Stimulated activated CD4-positive, alpha-beta T cell treated with anti-CD3 and anti-CD28 coated beads, Interleukin-4, amount 100 ng/mL, for 1 hour (primary cell): ENCODE measurements at regions not wholly inside any gene's neighbourhood (a gene's known extent, or its start where the extent isn't known, plus 50 kb on each side); places are given as distances from the start of the nearest gene placed in this dataset.
"Not testable (repeated sequence)": the region's sequence is repeated elsewhere in the genome, so short reads cannot be mapped to it uniquely, and the experiment has no call there.

Source experiments
- DNase-seq: peaks from one replicate; pipeline ENCODE4 v3.0.0-alpha.2; 2020

DNA sequence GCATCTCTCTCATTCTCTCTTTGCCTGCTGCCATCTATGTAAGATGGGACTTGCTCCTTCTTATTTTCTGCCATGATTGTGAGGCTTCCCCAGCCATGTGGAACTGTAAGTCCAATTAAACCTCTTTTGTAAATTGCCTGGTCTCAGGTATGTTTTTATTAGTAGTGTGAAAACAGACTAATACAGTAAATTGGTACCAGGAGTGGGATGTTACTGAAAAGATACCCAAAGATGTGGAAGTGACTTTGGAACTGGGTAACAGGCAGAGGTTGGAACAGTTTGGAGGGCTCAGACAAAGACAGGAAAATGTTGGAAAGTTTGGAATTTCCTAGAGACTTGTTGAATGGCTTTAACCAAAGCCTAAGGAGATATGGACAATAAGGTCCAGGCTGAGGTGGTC is 503.1 kb upstream of the SOX9 start:
- not testable (repeated sequence) for DNase-seq

DNA sequence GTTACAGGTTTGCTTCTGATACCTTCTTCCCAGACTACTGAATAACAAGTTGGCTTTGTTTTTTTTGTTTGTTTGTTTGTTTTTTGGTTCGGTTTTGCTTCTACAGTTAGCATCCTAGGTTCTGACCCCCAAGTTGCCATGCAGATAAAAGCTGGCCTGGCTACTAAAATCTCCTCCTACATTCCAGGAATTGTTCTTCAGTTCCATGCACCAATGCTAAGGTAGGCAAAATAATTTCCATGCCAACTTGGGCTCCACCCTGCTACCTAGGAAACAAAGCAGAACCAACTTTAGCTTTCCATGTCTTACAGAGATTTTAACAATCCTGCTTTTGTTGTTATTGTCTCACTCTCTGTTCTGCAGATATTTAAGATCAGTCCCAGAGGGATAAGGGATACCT is 495.5 kb upstream of the SOX9 start:
- DNase-seq: no peak

DNA sequence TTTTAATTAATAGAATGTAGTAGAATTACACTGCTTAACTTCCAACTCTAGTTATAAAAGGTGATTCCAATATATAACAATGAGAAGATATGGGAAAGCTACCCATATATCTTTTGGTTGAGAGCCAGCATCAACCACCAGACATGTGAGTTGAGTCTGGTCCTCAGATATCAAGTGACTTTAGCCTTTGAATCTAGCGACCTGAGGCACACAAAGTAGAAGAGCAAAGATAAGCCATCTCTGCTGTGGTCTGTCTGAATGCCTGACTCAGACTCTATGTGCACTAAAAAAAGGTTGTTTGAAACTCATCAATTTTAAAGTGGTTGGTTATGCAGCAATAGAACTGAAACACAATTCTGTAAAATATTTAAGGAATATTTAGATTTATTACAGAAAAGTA is 492.5 kb upstream of the SOX9 start:
- no peak for DNase-seq

DNA sequence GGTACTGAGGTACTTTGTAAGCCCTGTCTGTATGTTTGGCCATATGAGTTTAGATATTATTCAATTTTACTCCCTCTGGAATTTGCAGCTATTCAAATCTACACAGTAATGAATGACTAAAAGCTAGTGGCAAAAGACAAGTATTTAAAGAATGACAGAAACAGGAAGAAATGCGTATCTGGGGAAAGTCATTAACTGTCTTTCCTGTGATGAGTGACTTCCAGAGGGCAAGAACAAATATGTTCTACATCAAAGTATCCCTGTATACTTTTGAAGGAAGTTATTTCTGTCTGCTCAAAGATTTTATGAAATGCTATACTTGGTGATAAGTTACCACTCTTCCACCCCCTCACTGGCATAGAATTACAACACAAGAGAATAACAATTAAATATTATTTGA is 489.3 kb upstream of the SOX9 start:
- DNase-seq: no peak

DNA sequence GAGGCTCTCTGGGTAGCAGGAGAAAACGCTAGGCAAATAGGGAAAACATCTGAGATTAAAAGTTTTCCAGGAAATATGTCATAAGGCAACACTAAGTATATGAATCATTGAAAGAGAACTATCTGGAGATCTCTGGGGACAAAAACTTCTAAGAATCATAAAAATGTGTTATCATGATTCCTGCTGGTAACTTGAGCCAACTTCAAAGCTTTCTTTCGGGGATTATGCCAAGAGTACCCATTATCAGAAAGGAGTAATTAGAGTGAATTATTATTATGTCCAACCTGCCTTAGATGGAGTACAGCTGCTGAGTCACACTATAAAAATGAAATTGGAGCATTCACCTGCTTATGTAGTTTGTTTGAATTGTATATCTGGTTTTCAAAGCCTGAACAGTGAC is 488.5 kb upstream of the SOX9 start:
- DNase-seq: no peak

DNA sequence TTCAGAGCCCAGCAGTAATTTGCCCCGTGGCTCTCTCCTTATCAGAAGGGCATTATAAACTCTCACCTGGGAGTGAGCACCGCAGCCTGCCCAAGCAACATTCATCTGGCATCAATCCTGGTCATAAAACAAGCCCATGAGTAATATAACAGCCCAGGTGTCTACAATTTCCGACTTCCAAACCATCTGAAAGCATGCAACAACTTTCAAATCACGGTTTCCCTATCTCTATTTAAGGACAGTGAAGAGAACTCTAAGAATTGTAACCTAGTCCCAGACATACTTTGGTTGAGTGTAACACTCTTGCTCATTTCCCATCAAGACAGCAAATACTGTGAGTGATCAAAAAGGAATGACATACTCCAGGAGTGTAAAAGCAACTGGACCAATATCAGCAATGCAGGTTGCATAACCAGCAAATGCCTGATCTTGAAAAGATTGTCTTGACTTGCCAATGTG is 487.4 kb upstream of the SOX9 start:
- no peak for DNase-seq

DNA sequence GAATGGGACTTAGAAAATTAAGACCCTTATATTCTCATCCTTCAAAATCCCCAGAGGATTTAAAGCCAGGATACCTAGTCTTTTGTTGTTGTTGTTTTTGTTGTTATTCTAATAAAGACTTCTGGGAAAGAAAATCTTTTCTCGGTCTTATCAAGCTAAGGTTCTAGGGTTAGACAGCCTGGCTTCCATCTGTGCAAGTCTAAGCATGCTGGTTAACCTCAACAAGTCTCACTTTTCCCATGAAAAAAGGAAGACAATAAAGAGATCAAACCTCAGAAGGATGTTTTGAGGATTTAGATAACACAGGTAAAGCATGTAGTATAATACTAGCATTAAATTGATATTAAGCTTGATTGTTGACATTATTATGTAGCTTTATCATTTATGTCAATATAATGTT is 486.4 kb upstream of the SOX9 start:
- DNase-seq: no peak

DNA sequence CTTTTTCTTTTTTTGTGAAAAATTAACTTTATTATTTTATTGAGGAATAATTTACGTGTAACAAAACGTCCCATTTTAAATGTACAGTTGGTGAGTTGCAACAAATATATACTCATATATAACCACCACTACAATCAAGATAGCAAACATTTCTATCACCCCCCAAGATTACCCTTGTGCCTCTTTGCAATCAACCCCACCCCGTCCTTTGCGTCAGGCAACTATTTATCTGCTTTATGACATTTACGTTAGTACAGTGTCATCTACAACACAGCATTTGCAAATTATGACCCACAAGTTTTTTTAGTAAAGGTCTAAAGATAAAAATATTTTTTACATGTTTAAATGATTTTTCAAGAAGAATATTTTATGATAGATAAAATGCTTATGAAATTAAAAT is 485.6 kb upstream of the SOX9 start:
- no peak for DNase-seq

DNA sequence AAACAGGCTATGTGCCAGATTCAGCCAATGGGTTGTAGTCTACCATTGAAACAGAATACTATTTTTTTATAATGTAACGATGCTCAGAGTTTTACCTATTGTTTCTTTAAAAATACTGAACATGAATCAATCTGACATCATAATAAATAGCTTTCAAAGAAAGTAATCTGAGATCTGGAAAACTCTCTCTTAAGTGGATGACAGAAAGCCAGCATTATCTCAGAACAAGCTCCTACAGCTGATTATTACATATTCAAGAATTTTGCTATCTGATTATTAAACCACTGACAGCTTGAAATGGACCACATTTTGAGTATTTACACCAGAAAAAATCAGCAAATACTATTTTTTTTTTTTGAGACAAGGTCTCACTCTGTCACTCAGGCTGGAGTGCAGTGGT is 484.2 kb upstream of the SOX9 start:
- no peak for DNase-seq

DNA sequence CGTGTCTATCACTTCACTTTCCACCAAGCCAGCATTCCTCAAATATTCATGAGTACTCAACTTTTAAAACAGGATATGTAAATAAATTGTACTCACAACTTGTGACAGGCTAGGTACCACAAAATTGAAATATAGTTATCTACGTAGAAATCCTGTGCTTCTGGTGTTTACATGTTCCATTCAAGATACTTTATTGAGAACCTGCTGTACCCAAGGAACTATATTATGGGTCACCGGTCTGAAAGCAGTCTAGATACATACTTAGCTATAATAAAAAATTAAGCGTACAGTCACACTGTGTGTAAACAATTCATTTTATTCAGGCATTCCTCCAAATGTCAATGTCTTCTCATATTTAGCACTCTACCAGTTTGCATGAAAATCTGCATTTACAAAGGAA is 482.2 kb upstream of the SOX9 start:
- DNase-seq: no peak

DNA sequence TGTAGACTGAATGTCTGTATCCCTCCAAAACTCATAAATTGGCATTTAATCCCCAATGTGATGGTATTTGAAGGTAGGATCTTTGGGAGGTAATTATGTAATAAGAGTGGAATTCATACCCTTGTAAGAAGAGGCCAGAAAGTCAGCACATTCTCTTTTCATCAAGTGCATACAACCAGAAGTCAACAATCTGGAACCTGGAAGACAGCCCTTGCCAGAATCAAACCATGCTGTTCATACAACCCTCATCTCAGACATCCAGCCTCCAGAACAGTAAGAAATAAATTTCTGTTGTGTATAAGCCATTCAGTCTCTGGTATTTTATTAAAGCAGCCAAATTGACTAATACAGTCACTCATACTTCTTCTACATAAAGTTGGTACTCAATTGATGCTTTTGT is 481.0 kb upstream of the SOX9 start:
- DNase-seq: no peak

DNA sequence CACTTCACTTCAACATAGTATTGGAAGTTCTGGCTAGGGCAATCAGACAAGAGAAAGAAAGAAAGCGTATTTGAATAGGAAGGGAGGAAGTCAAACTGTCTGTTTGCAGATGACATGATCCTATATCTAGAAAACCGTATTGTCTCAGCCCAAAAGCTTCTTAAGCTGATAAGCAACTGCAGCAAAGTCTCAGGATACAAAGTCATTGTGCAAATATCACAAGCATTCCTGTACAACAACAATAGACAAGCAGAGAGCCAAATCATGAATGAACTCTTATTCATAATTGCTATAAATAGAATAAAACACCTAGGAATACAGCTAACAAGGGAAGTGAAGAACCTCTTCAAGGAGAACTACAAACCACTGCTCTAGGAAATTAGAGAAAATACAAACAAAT is 473.9 kb upstream of the SOX9 start:
- DNase-seq: not testable (repeated sequence)

DNA sequence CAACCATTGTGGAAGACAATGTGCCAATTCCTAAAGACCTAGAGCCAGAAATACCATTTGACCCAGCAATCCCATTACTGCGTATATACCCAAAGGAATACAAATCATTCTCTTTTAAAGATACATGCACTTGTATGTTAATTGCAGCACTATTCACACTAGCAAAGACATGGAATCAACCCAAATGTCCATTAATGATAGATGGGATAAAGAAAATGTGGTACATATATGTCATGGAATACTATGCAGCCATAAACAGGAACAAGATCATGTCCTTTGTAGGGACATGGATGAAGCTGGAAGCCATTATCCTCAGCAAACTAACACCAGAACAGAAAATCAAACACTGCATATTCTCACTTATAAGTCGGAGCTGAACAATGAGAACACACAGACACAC is 472.5 kb upstream of the SOX9 start:
- DNase-seq: not testable (repeated sequence)

DNA sequence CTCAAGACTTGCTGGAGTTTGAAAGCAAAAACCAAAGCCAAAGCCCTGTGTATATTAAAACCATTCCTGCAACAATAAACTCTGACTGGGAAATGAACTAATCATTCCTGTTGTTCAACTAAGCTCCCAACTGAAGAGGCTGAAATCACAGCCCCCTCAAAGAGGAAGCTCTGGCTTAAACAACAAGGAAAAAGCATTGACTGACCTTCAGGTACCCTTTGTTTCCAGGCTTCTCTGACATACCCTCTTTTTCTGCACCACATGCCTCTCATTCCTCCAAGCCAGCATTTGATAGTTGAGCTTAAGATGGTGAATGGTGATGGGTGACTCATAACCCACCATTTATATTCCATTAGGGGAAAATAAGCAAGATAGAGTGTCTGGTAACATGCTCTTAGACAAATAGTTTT is 470.9 kb upstream of the SOX9 start:
- DNase-seq: no peak

DNA sequence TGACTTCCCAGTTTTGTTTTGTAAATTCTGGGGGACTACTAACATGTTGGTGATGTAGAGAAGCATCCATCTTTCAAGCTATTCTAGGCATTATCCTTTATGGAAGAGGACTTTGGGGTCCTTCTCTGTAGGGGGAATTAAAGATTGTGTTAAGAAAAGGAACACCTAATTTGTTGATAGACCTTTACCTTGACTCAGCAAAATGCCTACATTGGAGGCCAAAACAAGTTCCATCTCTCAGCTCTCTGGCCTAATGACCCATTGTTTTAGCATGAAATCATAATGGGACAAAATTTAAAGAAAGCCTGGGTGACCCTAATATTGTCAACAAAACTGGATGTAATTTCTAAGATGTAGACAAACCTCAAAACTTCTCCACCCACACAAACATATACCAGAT is 465.3 kb upstream of the SOX9 start:
- no peak for DNase-seq

DNA sequence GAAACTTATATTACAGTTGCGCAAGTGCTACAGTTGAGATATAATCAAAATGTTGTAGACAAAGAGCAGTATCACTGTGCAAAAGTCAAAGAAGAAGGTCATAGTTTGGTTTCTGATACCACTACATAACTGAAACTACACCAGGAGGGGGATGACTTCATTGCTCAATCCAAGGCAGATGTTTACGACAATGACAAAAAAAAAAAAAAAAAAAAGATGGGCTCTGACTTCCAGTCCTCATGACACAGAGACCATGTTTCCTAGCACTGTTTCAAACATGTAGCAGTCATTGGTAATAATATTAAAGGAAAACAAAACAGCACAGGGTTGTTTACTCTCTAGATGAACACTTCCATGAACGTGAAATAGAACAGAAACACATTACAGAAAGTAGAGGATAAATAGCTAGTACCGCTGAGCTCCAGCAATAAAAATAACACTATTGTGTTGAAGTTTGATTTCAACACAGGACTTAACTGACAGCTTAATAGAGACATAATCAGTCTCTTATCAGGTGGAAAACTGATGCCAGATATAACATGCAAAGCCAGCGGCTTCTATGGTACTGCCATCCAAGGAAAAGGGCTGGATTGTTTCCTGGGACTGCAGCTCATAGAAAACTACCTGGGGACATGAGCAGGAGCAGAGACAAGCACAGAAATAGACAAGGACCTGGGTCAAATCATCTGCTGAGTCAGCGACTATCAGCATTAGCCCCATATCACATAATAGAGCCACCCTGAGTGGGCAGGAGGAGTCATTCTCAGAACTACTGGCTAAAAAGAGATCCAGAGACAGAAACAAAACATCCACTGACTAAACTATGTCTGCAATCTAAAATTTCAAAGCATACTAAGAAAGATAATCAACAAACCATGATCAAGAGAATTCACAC is 463.6 kb upstream of the SOX9 start:
- DNase-seq: no peak

DNA sequence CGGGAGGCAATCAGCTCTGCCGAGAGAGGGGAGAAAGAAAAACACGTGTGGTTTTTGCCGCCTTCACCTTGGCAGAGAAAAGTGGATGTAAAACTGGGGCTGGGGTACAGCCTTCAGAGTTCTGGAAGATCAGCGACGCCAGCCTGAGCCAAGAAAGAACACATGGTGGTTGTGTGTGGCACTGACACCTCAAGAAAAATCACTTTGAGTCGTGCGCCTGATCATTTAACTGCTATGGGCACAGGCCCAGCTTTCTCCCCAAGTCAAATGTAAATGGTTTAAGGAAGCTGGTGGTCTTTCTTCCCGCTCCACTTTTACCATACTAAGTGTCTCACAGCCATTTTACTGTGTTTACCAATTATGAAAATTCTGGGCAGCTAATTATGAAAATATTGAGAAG is 461.8 kb upstream of the SOX9 start:
- no peak for DNase-seq

DNA sequence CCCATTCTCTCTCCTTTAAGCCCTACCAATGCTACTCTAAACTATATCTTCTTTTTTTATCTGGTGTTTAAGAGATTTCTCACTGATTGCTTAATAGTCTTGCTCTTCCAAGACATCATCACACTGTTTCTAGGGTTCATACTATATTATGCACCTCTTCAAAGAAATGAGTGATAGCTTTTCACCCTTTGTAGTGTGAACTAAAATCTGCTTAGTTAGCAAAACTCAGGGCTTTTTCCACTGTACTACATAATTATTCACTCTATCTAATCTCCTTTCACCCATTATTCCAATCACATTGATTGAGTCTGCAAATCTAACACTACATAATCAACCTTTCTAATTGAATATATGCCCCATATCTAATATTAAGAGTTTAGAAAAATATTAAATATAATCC is 456.0 kb upstream of the SOX9 start:
- DNase-seq: no peak

DNA sequence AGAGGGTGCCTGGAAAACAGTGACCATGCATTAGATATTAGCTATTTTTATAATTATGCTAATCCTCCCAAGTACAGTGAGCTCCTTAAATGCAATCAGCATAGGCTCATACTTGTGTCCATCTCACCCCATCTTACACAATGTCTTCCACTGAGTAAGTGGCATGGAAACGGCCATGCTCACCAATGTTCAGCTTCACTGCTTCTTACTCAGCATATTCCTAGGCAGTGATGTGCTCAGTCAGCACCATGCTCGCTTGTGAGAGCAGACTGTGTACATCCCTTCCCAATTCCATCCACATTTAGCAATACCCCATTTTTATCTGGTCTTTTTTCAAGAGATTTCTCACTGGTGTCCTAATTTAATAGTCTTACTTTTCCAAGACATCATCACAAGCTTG is 454.8 kb upstream of the SOX9 start:
- DNase-seq: no peak

DNA sequence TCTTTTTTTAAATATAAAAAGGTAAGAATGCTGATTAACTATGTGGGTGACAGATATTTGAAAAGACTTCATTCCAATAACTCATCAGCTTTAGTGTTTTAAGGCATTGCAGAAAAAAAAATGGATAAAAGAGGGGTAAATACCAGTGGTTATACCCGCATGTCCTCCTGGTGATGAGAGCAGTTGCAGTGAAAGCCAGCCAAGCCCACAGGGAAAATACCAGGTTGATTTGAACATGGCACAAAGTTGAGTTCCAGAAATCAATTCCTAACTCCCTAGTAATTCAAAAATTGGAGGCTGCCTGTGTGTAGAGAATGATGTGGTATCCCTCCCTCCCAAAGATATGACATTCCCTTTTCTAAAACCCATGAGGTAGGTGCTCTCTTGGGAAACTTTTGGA is 453.2 kb upstream of the SOX9 start:
- DNase-seq: no peak

DNA sequence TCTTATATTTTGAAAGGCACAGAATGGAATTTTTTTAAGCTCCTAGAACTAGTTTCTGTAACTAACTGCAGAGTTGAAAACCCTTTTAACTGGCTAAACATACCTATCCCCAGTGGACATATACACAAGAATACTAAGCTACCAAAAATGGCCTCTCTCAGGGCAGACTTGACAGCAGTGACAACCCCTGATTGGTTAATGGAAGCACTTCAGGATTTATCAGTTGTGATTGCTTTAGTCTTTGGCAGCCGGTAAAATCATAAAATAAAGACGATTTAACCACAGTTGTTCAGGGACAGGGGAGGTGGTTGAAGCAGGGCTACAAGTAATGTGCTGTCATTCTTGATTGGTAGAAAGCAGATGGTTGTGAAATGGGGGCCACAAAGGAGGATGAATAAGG is 452.0 kb upstream of the SOX9 start:
- DNase-seq: no peak

DNA sequence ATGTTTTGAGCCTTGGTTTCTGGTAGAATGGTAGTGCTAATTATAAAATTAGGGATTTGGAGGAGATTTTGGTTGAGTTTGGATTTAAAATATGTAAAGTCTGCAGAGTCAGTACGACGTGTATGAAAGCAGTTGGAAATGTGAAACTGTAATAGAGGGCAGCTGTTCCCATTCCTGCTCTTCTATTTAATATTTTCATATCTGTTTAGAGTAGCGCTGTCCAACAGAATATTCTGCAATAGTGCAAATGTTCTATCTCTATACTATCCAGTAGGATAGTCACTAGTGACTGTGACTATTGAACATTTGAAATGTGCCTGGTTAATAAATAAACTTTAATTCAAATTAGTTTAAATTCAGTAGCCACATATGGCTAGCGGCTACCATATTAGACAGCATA is 443.4 kb upstream of the SOX9 start:
- DNase-seq: no peak

DNA sequence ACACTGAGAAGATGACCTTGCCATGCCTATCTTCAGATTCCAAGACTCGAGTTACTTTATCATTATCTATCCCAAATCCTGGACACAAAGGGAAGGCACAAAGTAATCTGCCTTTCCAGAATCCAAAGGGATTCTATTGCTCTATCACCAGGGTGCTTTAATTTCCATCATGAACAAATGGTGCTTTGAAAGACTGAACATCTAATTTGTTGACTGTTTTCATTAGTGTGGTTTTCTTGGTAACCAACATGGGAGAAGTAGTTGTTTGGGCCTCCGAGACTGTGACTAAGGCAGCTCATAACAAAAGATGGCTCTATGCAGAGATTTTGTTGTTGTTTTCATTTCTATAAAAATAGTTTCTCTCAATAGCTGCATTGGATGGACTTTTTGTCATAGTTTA is 441.0 kb upstream of the SOX9 start:
- DNase-seq: no peak

DNA sequence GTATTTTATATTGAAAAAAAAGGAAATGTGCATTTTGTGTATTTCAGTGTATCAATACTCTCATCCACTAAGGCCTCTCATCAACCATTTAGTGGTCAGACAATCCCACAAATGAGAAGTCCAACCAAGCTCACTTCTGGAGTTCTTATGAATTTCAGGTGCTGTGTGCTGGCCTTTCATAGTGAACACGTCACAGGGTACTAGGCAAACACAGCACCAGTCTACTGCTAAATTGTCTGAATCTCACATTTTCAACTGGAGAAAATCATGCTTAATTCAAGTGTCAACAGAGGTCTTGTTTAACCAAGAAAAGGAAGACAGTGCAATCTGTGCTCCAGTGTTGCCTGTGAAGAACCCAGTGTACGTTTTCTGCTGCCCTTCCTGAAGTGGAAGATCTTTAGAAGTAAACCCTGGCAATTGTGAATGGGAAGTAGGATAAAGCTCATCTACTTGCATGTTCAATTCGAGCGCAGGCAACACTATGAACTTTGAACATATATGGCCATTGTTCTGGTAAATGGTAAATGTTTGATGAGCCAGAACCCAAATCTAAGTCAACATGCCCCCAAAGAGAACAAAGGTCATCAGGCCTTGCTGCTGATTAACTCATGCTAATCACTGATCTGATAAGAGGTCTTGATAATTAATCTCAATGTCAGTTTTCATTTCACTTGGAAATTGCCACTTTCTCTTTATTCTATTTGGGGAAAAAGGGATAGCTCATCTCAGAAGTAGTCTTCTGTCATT is 439.2 kb upstream of the SOX9 start:
- DNase-seq: no peak

DNA sequence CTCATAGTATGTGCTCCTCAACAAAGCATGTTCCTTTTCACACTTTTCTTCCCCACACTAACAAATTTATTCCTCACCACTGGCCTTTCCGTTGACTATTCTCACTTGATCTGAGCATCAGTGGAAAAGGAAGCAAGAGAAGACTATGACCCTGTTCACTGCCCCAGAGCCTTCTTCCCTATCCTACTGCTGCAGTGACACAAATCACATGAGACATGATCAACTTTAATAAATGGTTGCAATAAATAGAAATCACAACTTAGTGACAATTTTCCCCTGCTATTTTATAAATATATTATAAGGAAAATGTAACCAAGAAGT is 438.7 kb upstream of the SOX9 start:
- no peak for DNase-seq
